ENCODE measurements at regions not wholly inside any gene's neighbourhood (a gene's known extent, or its start where the extent isn't known, plus 50 kb on each side); places are given as distances from the start of the nearest gene placed in this dataset.

GRCh38 chr3:25015599-25015998 is 412.5 kb upstream of the RARB start:
- DNase-seq = no peak

DNA sequence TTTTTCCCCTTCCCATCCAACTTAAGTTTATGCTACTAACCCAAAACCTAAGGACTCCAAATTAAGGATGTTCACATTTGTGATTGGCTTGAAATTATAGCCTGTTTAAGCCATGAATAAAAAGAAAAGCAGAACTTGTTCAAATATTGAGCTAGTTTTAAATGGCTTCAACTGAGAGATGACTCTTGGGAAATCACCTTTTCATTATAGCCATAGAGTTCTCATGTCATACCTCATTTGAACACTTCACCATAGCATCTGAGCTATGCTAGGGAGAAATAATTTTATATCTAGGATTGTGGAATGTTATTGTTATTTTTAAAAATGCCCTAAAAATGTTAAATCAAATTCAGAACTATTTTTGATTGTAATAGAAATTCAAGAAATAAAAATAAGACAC is 409.2 kb upstream of the RARB start:
- no peak for DNase-seq

- no peak for DNase-seq
Measured at GRCh38 chr3:25019506-25019905, 408.6 kb upstream of the RARB start.

DNA sequence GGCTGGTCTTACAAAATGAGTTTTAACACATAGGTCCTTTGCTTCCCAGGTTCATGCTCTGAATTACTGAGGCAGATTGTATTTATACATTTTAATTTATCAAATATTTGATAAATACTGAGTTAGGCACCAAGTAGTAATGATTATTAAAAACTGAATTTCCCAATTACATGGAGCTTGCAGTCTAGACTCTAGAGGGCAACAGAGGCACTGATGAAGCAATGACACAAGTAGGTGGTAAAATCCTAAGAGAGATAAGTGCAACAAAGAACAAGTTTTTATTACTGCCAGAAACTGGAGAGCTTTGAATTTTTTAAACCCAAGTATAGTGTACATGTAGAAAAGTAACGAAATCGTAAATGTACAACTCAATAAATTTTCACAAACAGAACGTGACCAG is 406.2 kb upstream of the RARB start:
- DNase-seq = no peak

DNA sequence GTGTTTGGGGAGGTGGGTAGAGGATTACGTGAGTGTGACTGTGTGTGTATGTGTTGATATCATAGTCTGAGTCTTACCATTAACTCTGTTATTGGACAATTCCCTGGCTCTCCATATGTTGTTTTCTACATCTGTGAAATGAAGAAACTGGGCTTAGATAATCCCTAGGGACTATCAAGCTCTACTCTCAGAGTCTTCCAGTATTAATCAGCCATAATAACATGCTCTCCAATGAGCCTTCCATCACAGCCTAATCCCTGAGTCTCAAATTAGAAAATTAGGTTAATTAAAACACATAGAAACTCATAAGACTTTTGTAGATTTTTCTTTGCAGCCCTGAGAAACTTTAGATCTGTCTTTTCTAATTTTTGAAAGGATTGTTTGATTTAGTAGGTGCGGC is 404.2 kb upstream of the RARB start:
- no peak for DNase-seq

GRCh38 chr3:25025236-25025635 is 402.8 kb upstream of the RARB start:
- no peak for DNase-seq

GRCh38 chr3:25027650-25028049 is 400.4 kb upstream of the RARB start:
- peak; percentile 8 to 78 (median 44) for DNase-seq

DNA sequence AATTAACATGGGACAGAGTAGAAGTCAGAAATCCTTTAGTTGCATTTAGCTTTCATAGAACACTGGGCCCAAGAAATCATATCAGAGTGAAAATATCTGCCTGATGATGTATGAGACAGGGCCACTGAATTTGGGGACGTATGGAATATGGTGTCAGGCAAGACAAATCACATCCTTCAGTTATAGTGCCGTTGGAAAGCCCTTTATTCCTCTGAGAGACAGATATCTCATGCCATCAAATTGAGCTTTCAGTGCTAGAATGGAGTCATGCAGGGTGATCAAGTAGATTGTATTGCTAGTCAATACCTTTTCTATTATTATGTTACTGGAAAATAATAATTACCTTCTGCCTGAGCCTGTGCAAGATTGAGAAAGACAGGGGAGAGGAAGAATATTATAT is 398.2 kb upstream of the RARB start:
- DNase-seq = peak in 1 of 3 experiments; percentile 31

- DNase-seq = no peak
Measured at GRCh38 chr3:25032344-25032743, 395.7 kb upstream of the RARB start.

DNA sequence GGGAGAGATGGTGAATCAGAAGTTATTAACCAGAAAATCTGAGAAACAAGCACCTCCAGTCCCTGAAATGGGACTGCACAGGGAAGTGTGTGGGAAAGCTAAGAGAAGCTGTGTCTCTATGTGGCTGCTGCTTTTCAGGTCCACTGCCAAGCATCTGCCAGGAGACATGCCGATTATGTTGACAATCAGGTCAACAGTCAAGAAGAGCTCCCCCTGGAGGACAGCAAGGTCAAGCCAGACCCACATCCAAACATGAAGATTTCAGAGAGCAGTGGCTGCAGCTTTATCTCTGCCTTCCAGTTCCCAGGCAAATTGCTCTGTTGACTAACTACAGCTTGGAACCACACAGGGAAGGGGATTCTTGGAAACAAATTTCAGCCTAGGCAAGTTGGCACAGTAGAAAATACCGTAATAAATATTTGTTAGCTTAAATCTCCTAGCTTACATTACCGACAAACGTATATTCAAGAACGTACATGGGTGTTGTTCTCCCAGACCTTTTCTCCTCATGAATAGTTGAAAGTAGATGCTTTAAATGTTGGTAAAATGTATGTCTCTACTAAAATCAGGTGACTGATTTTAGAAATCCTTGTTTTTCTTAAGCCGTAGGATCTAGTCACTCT is 394.5 kb upstream of the RARB start:
- peak; percentile 1 to 66 (median 38) for DNase-seq

DNA sequence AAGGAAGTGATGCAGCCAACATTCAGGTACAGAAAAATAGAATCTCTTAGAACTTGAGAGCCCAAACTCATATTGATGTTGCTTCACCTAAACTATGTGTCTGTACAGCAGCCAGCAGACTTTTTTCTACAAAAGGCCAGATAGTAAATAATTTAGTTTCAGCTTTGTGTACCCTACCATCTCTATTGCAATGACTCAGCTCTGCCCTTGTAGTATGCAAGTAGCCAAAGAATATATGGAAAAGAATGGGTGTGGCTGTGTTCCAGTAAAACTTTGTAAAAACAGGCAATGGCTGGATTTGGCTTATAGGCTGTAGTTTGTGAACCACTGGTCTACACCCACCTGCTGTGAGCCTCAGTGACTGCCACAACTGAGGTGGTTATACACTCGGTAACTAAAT is 392.5 kb upstream of the RARB start:
- no peak for DNase-seq

- DNase-seq = no peak
Measured at GRCh38 chr3:25036633-25037032, 391.4 kb upstream of the RARB start.

DNA sequence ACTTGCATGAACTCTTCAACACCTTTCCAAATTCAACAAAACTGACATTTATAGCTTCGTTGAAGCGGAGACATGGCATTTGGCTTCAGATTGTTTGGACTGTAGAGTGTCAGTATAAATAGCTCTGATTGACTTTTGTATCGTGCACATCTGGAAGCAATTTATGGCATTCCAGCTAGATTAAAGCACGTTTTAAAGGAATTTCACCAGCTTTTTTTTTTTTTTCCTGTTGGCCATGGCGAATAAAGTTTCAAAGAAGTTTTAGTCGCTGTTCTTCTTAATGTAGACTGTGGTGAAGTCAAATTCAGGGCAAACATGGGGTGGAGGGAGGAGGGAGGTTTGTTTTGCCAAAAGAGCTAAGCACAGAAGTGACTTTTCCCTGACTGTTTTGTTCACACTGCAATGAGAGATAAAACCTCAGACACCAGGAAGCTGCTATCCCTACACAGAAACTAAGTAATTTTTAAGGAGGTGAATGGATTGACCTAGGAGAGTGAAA is 391.0 kb upstream of the RARB start:
- no peak for DNase-seq

GRCh38 chr3:25038271-25038670 is 389.8 kb upstream of the RARB start:
- no peak for DNase-seq

GRCh38 chr3:25038922-25039321 is 389.1 kb upstream of the RARB start:
- peak in 1 of 3 experiments; percentile 6 for DNase-seq

DNA sequence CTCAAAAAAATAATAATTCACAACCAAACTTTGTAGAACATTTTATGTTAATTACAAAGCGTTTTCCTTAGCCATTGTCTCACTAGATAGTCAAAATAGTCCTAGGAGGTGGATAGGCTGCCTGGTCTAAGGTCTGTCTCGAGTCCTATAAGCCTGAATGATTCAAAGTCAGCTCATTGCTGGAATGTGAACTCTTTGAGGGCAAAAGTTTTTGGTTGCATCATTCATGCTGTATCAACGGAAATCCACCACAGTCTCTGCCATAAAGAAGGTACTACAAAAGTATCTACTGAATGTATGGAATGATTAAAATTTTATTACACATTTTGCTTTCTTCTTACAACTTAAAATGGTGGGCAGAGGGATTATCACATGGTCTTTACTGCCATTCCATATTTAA is 387.3 kb upstream of the RARB start:
- DNase-seq = no peak

DNA sequence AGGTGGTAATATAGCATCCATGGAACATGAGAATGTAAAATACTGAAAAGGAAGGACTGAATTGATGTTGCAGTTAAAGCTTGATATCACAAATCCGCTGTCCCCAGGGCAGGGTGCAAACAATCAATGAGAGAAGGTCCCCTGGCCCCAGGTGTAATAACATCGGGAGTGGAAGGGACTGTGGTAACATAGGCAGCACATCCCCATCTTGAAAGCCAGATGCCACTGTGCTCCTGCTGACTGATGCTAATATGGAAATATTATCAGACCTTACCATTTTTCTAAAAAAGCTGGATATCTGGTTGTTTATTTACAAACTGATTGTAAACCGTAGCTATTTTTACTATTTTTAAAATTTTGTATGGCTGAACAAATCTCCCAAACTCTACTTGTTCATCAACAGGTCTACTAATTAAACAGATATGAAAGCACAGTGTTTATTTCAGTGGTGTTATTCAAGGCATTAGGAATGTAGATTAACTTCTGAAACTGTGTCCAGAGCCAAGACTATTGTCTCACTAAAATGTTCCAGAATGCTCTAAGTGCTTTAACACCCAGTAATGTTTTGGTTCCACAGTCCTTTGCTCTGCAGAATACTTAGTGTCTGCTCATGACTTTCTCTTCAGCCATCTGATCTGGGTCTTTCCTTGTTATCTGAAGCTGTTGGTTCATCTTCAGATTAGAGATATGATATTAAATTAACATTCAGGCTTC is 386.0 kb upstream of the RARB start:
- no peak for DNase-seq

DNA sequence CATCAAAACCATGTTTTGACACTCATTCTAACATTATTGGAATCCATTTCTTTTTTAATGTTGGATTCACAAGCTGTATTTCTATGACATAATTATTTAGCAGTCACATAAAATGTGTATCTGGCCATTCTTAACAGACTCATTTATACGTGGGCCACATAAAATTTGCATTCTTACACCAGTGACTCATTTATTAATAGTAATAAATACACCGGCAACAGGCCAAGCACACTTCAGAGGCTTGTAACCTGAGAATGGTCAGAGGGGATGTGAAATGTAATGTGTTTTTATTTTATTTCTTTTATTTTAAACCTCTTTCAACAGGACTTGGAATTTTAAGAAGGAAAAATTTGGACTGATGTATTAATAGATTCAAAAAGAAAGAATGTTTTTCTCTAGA is 384.9 kb upstream of the RARB start:
- no peak for DNase-seq

DNA sequence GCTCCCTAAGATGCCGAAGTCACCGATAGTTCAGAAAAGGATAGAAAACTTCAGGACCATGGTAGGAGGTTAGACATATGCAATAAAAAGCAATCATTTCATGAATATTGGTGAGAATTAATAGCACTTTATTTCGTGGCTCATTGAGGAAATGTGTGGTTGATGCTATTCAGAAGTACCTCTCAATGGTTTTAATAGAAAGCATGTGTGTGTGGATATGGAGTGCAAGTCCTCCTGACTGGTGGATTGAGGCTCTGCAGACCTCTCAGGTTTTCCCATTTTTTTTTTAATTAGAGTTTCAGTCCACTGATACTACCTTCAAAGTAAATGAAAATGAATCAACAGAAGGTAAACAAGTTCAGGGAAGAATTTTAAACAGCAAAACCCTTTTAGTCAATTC is 384.3 kb upstream of the RARB start:
- no peak for DNase-seq

DNA sequence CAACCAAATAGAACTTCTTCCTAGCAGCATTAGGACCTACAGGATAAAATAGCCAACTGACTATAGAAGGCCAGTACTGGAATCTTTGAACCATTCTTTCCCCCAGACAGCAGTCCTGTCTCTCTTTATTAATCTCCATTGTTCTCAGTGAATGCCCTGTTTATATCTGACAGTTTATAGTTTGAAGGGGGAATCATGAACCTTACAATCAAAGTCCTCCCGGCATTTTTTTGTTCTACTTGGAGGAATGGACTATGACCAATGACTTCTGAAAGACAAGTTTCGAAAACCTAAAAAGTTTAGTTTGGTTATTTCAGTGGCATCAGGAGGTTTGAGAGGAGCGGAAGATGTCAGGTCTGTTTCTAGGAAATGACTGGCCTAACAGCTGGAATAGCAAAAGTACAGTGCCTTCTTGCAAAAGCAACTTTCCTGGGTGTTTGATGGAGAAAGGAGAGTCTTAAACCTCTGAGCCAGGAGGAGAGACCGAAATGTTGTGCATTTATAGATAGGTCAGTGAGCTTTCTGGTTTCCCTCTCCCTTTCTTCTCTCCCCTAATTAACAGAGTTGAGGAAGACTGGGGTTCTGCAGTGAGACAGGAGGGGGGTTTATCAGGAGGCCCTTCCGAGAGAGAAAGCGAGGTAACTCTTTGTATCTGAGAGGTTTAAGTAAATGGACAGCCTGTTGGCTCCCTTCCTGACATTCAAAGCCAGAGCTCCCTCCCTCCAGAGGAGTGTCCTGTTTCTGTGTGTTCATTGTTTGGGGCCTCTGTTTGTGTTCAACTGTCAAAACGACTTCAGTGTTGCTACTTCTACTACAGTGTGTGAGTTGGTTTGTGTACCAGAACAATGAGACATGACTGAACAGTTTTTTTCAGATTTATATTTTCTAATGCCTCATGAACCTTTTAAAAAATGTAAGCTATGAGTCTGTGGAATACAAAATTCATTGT is 383.0 kb upstream of the RARB start:
- no peak for DNase-seq

DNA sequence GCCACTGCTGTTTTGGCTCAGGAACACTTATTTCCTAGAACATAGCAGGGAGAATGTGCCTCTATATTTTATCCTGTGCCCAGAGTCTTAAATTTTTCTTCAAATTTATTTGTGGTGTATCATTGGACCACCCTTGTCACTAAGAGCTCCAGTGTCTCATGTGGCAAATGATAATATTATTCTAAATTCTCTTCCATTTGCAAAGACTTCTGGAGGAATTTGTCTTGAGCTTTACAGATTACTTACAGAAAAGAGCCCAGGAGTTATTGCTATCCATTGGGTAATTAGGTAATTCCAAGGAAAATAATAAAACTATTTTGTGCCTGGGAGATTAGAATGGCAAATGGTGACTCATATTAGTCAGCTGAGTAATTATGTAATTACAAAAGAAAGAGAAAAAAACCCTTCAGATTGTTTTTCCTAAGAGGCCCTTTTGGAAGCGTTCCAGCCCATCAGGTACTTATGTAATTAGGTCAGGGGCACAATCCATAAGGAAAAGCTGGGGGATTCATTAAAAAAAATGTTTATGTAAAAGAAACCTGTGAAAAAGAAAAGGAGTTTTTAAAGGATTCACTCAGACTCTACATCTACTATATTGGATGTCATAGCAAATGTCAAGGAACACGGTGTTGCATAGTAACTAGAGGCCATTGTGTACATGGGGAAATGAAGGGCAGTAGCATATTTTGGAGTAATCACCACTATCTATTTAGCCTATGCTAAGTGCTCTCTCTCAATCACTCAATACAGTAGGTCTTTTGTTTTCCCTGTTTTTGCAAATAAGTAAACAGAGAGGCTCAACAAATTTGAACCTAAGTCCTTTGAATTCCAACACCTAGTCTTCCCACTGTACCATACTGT is 380.9 kb upstream of the RARB start:
- peak in 2 of 3 experiments; percentile 3 to 71 for DNase-seq

GRCh38 chr3:25049304-25049703 is 378.8 kb upstream of the RARB start:
- no peak for DNase-seq

DNA sequence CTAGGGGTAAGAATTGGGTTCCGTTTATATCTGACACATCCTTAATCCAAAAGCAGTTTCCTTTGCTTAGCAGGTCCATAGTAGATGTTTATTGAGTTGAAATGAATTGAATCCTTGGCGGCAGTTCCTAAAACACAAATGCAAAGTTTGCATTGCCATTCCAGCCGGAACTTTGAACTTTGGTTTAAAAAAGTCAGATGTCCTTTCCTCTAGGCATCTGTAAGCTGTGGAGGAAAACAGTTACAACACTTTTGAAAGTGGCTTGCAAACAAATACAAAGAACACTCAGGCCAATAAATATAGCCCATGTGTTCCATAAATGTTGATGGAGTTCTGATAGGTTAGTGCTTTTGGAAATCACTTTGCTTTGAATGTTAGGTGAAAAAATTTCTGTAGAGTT is 374.7 kb upstream of the RARB start:
- DNase-seq = no peak
